Muscle layer of colon (tissue), 2 donors: ENCODE measurements at regions not wholly inside any gene's neighbourhood (a gene's known extent, or its start where the extent isn't known, plus 50 kb on each side); places are given as distances from the start of the nearest gene placed in this dataset.

ENCODE experiments used
- H3K27ac ChIP-seq: one replicate; pipeline ENCODE4 v1.7.0; 2013; ENCODE audit warnings: low read depth, mild to moderate bottlenecking, low read length, moderate library complexity
- H3K27me3 ChIP-seq, 2 donors: one replicate each; pipeline ENCODE4 v1.7.0; 2013; ENCODE audit warnings: low read length in 2 of 2, mild to moderate bottlenecking in 2 of 2; ENCODE audit not compliant: insufficient read depth in 2 of 2, control insufficient read depth in 1 of 2
- H3K36me3 ChIP-seq: one replicate; pipeline ENCODE4 v1.7.0; 2013; ENCODE audit warnings: mild to moderate bottlenecking, low read length; ENCODE audit not compliant: insufficient read depth
- H3K4me1 ChIP-seq: one replicate; pipeline ENCODE4 v1.7.0; 2013; ENCODE audit warnings: mild to moderate bottlenecking, low read length; ENCODE audit not compliant: insufficient read depth
- H3K4me3 ChIP-seq, 2 donors: one replicate each; pipeline ENCODE4 v1.7.0; 2013; ENCODE audit warnings: low read length in 2 of 2, low read depth in 1 of 2, mild to moderate bottlenecking in 1 of 2, moderate library complexity in 1 of 2
- H3K9ac ChIP-seq: one replicate; pipeline ENCODE4 v1.7.0; 2013; ENCODE audit warnings: low read length
- H3K9me3 ChIP-seq: one replicate; pipeline ENCODE4 v1.7.0; 2013; ENCODE audit warnings: mild to moderate bottlenecking, low read length
- donor health status: abdominal sarcoma.
- donor health status: Adenocarcinoma of cecum.

- H3K27me3 ChIP-seq: no peaks in the 10 kb centered on the region
- H3K27ac ChIP-seq: no peak overlapping the region
- H3K4me3 ChIP-seq: no peak overlapping the region
- no peaks in the 10 kb centered on the region for H3K9me3 ChIP-seq
- no peak overlapping the region for H3K9ac ChIP-seq
- no peaks in the 10 kb centered on the region for H3K4me1 ChIP-seq
- no peaks in the 10 kb centered on the region for H3K36me3 ChIP-seq
These were observed 88.4 kb upstream of the OXGR1 start for GRCh38 chr13:97082461-97083207.

- H3K27me3 ChIP-seq: no peaks in the 10 kb centered on the region
- H3K27ac ChIP-seq: no peak overlapping the region
- no peaks in the 10 kb centered on the region for H3K4me1 ChIP-seq
- H3K36me3 ChIP-seq: no peaks in the 10 kb centered on the region
- no peak overlapping the region for H3K4me3 ChIP-seq
- no peak overlapping the region for H3K9ac ChIP-seq
- no peaks in the 10 kb centered on the region for H3K9me3 ChIP-seq
These were observed 96.9 kb upstream of the OXGR1 start for GRCh38 chr13:97091196-97091595.

- Histone ChIP-seq H3K27me3 (no peaks in the 10 kb centered on the region), H3K4me3 (no peak overlapping the region), H3K9me3 (no peaks in the 10 kb centered on the region), H3K27ac (no peak overlapping the region), H3K36me3 (no peaks in the 10 kb centered on the region), H3K9ac (no peak overlapping the region), H3K4me1 (no peaks in the 10 kb centered on the region)
These were observed 106.5 kb upstream of the OXGR1 start for GRCh38 chr13:97100821-97101220.

GRCh38 chr13:97101912-97102708 lies 107.8 kb upstream of the OXGR1 start:
- no peaks in the 10 kb centered on the region for H3K9me3 ChIP-seq
- no peaks in the 10 kb centered on the region for H3K36me3 ChIP-seq
- no peak overlapping the region for H3K9ac ChIP-seq
- no peaks in the 10 kb centered on the region for H3K4me1 ChIP-seq
- H3K4me3 ChIP-seq: no peak overlapping the region
- no peak overlapping the region for H3K27ac ChIP-seq
- no peaks in the 10 kb centered on the region for H3K27me3 ChIP-seq

GRCh38 chr13:97106323-97106722 lies 112.0 kb upstream of the OXGR1 start:
- H3K27ac ChIP-seq: no peak overlapping the region
- peaks cover 20% of the 10 kb centered on the region for H3K4me1 ChIP-seq
- H3K9ac ChIP-seq: no peak overlapping the region
- no peaks in the 10 kb centered on the region for H3K9me3 ChIP-seq
- H3K27me3 ChIP-seq: no peaks in the 10 kb centered on the region
- no peak overlapping the region for H3K4me3 ChIP-seq
- no peaks in the 10 kb centered on the region for H3K36me3 ChIP-seq

GRCh38 chr13:97107815-97108529 lies 113.7 kb upstream of the OXGR1 start:
- Histone ChIP-seq H3K36me3 (no peaks in the 10 kb centered on the region), H3K4me3 (no peak overlapping the region), H3K27me3 (no peaks in the 10 kb centered on the region), H3K4me1 (peaks cover 37% of the 10 kb centered on the region), H3K9me3 (no peaks in the 10 kb centered on the region), H3K9ac (no peak overlapping the region), H3K27ac (no peak overlapping the region)

DNA sequence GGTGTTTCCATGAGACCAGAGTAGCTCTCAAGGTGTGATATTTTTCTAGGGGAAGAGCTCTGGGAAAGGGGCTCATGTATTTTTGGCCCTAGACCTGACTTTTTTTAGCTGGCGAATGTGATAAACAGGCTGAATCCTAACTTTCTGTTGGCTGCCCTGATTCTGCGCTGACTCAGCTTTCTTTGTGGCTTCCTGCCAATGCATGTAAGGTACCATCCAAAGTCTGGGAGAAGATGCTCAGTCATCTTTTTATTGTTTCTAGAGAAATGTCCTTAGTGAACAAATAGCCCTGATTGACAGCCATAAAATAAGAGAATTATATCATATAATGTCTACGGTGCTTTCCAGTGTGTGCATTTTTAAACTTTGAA lies 113.6 kb upstream of the MBNL2 start:
- Histone ChIP-seq H3K4me1 (peaks cover 42% of the 10 kb centered on the region), H3K36me3 (no peaks in the 10 kb centered on the region), H3K4me3 (no peak overlapping the region), H3K9me3 (no peaks in the 10 kb centered on the region), H3K27ac (no peak overlapping the region), H3K9ac (no peak overlapping the region), H3K27me3 (no peaks in the 10 kb centered on the region)

GRCh38 chr13:97109256-97109655 lies 112.9 kb upstream of the MBNL2 start:
- Histone ChIP-seq H3K4me1 (peaks cover 49% of the 10 kb centered on the region), H3K4me3 (no peak overlapping the region), H3K9ac (no peak overlapping the region), H3K9me3 (no peaks in the 10 kb centered on the region), H3K27ac (peak overlapping the region; percentile 67), H3K27me3 (no peaks in the 10 kb centered on the region), H3K36me3 (no peaks in the 10 kb centered on the region)

- no peaks in the 10 kb centered on the region for H3K27me3 ChIP-seq
- H3K4me3 ChIP-seq: peak overlapping the region in 1 of 2 donors; percentile 7
- peaks cover 56% of the 10 kb centered on the region for H3K4me1 ChIP-seq
- H3K9me3 ChIP-seq: no peaks in the 10 kb centered on the region
- no peaks in the 10 kb centered on the region for H3K36me3 ChIP-seq
- peak overlapping the region; percentile 67 for H3K27ac ChIP-seq
- no peak overlapping the region for H3K9ac ChIP-seq
These were observed 112.2 kb upstream of the MBNL2 start for GRCh38 chr13:97109841-97110492.

DNA sequence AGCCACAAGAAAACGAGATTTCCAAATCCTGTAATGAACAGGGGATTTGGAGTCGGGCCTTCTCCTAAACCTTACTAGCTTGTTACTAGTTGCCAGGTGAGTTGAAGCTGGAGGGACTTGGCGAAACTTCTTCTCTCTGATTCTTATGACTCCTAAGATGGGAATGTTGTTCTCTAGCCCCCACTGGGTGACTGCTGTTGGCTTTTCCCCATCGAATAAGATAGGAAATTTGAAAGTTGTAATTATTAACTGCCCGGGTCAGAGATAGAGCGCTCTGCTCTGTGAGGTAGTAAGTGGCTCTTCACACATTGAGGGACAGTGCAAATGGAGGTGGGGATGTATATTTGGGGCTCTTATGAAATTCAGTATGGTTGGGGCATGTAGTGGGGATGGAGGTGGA lies 111.2 kb upstream of the MBNL2 start:
- H3K9me3 ChIP-seq: no peaks in the 10 kb centered on the region
- no peak overlapping the region for H3K9ac ChIP-seq
- H3K27ac ChIP-seq: peak overlapping the region; percentile 67
- peaks cover 66% of the 10 kb centered on the region for H3K4me1 ChIP-seq
- no peaks in the 10 kb centered on the region for H3K36me3 ChIP-seq
- H3K4me3 ChIP-seq: no peak overlapping the region
- H3K27me3 ChIP-seq: no peaks in the 10 kb centered on the region

- Histone ChIP-seq H3K4me3 (no peak overlapping the region), H3K9ac (no peak overlapping the region), H3K4me1 (peaks cover 74% of the 10 kb centered on the region), H3K27ac (peak overlapping the region; percentile 64), H3K9me3 (no peaks in the 10 kb centered on the region), H3K36me3 (no peaks in the 10 kb centered on the region), H3K27me3 (no peaks in the 10 kb centered on the region)
These were observed 110.4 kb upstream of the MBNL2 start for GRCh38 chr13:97111756-97112155.
